ENCODE measurements at regions not wholly inside any gene's neighbourhood (a gene's known extent, or its start where the extent isn't known, plus 50 kb on each side); places are given as distances from the start of the nearest gene placed in this dataset.

DNA sequence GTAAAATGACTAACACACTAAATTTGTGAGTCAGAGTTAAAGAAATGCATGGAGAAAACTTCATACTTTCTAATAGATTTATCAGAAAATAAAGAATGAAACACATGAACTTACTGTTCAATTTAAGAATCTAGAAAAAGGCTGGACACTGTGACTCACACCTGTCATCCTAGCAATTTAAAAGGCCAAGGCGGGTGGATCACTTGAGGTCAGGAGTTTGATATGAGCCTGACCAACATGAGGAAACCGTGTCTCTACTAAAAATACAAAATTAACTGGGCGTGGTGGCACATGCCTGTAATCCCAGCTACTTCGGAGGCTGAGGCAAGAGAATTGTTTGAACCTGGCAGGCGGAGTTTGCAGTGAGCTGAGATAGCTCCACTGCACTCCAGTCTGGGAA, 1106.2 kb upstream of the LRRN3 start:
- H3K4me3 ChIP-seq (ENCODE audit: low read length in 2 of 2): no peak overlapping the region
- no peaks in the 10 kb centered on the region for H3K27me3 ChIP-seq (ENCODE audit: control insufficient read depth in 2 of 2, insufficient read depth in 2 of 2, low read length in 2 of 2)
- no peaks in the 10 kb centered on the region for H3K9me3 ChIP-seq (ENCODE audit: control insufficient read depth in 2 of 2, low read length in 2 of 2)
- no peaks in the 10 kb centered on the region for H3K36me3 ChIP-seq (ENCODE audit: control insufficient read depth in 2 of 2, insufficient read depth in 2 of 2, low read length in 2 of 2)
- no peak overlapping the region for H3K27ac ChIP-seq (ENCODE audit: low read depth in 2 of 2, low read length in 2 of 2)
- H3K9ac ChIP-seq (ENCODE audit: low read depth in 1 of 2, low read length in 2 of 2): no peak overlapping the region
- no peaks in the 10 kb centered on the region for H3K4me1 ChIP-seq (ENCODE audit: control insufficient read depth in 2 of 2, insufficient read depth in 2 of 2, low read length in 2 of 2)

DNA sequence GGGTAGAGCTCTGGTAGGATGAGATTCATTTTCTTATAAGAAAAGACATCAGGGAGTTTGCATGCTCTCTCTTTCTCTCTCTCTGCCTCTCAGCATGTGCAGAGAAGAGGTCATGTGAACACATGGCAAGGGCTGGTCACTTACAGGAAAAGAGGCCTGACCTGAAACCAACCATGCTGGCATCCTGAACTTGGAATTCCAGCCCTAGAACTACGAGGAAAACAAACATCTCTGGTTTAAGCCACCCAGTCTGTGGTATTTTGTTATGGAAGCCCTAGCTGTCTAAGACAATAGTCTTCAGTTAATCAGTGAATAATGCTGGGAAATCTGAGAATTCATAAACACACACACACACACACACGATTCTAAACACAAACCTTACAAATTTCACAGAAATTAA, 1104.2 kb upstream of the LRRN3 start:
- Histone ChIP-seq H3K27me3 (ENCODE audit: control insufficient read depth in 2 of 2, insufficient read depth in 2 of 2, low read length in 2 of 2) (no peaks in the 10 kb centered on the region), H3K4me3 (ENCODE audit: low read length in 2 of 2) (no peak overlapping the region), H3K9me3 (ENCODE audit: control insufficient read depth in 2 of 2, low read length in 2 of 2) (no peaks in the 10 kb centered on the region), H3K4me1 (ENCODE audit: control insufficient read depth in 2 of 2, insufficient read depth in 2 of 2, low read length in 2 of 2) (no peaks in the 10 kb centered on the region), H3K36me3 (ENCODE audit: control insufficient read depth in 2 of 2, insufficient read depth in 2 of 2, low read length in 2 of 2) (no peaks in the 10 kb centered on the region), H3K9ac (ENCODE audit: low read depth in 1 of 2, low read length in 2 of 2) (no peak overlapping the region), H3K27ac (ENCODE audit: low read depth in 2 of 2, low read length in 2 of 2) (no peak overlapping the region)

DNA sequence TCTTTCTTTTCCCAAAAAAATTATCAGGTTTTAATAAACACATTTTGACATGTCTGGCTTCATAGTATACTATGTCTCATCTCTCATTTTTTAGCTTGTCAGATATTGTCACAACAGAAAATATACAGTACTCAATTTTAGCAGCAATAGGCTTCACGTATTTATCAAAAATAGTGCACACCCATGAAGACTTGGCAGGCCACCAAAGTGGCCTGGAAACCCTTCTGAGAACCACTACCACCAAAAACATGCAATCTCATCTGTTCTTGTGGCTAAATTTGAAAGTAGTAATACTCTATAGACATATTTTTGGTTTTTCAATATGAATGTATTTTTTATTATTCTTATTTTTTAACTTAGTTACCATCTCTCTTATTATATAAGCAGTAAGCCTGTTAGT, 1094.5 kb upstream of the LRRN3 start:
- Histone ChIP-seq H3K27ac (ENCODE audit: low read depth in 2 of 2, low read length in 2 of 2) (no peak overlapping the region), H3K27me3 (ENCODE audit: control insufficient read depth in 2 of 2, insufficient read depth in 2 of 2, low read length in 2 of 2) (no peaks in the 10 kb centered on the region)

DNA sequence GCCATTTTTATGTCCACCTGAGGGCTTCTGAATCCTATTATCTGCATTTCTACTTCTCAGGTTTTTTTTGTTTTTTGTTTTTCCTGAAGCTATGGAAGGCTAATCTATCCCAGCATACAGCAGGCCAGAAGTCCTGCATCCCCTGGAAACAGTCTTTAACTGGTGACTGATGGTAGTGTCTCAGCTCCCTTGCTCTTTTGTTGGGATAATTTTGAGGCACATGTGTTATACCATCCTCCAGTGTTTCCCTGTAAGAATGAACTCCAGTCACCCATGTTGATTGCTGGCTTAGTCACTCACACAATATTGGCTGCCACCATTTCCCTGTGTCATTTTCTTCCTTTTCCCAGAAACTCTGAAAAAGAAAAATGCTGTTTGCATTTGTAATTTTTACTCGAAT, 1094.0 kb upstream of the LRRN3 start:
- Histone ChIP-seq H3K36me3 (ENCODE audit: control insufficient read depth in 2 of 2, insufficient read depth in 2 of 2, low read length in 2 of 2) (no peaks in the 10 kb centered on the region), H3K4me1 (ENCODE audit: control insufficient read depth in 2 of 2, insufficient read depth in 2 of 2, low read length in 2 of 2) (no peaks in the 10 kb centered on the region), H3K9ac (ENCODE audit: low read depth in 1 of 2, low read length in 2 of 2) (no peak overlapping the region), H3K27me3 (ENCODE audit: control insufficient read depth in 2 of 2, insufficient read depth in 2 of 2, low read length in 2 of 2) (no peaks in the 10 kb centered on the region), H3K9me3 (ENCODE audit: control insufficient read depth in 2 of 2, low read length in 2 of 2) (peaks cover 0 to 3% of the 10 kb centered on the region in 2 donors), H3K4me3 (ENCODE audit: low read length in 2 of 2) (no peak overlapping the region), H3K27ac (ENCODE audit: low read depth in 2 of 2, low read length in 2 of 2) (no peak overlapping the region)

More for the DNA sequence above, 1094.5 kb upstream of the LRRN3 start:
- H3K4me1 ChIP-seq (ENCODE audit: control insufficient read depth in 2 of 2, insufficient read depth in 2 of 2, low read length in 2 of 2): no peaks in the 10 kb centered on the region
- peaks cover 0 to 3% of the 10 kb centered on the region in 2 donors for H3K9me3 ChIP-seq (ENCODE audit: control insufficient read depth in 2 of 2, low read length in 2 of 2)
- H3K9ac ChIP-seq (ENCODE audit: low read depth in 1 of 2, low read length in 2 of 2): no peak overlapping the region
- no peaks in the 10 kb centered on the region for H3K36me3 ChIP-seq (ENCODE audit: control insufficient read depth in 2 of 2, insufficient read depth in 2 of 2, low read length in 2 of 2)
- no peak overlapping the region for H3K4me3 ChIP-seq (ENCODE audit: low read length in 2 of 2)

DNA sequence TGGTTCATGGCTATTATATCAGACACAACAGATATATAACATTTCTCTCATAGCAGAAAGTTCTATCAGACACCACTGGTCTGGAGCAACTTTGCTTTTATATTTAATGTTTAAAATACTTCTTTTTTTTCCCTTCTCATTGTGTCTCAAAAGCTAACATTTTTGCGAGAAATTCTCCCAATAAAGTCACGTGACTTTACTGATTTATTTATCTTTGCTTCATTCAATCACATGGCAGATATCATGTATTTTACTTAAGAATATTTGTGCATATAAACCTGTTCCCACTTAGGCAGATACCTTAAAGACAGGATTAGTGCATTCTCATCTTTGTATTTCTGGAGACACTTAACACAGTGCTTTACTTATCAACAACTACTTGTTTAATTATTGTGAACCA, 1093.1 kb upstream of the LRRN3 start:
- H3K27ac ChIP-seq (ENCODE audit: low read depth in 2 of 2, low read length in 2 of 2): no peak overlapping the region
- no peaks in the 10 kb centered on the region for H3K36me3 ChIP-seq (ENCODE audit: control insufficient read depth in 2 of 2, insufficient read depth in 2 of 2, low read length in 2 of 2)
- no peak overlapping the region for H3K4me3 ChIP-seq (ENCODE audit: low read length in 2 of 2)
- no peak overlapping the region for H3K9ac ChIP-seq (ENCODE audit: low read depth in 1 of 2, low read length in 2 of 2)
- no peaks in the 10 kb centered on the region for H3K4me1 ChIP-seq (ENCODE audit: control insufficient read depth in 2 of 2, insufficient read depth in 2 of 2, low read length in 2 of 2)
- no peaks in the 10 kb centered on the region for H3K27me3 ChIP-seq (ENCODE audit: control insufficient read depth in 2 of 2, insufficient read depth in 2 of 2, low read length in 2 of 2)
- H3K9me3 ChIP-seq (ENCODE audit: control insufficient read depth in 2 of 2, low read length in 2 of 2): peaks cover 0 to 3% of the 10 kb centered on the region in 2 donors

DNA sequence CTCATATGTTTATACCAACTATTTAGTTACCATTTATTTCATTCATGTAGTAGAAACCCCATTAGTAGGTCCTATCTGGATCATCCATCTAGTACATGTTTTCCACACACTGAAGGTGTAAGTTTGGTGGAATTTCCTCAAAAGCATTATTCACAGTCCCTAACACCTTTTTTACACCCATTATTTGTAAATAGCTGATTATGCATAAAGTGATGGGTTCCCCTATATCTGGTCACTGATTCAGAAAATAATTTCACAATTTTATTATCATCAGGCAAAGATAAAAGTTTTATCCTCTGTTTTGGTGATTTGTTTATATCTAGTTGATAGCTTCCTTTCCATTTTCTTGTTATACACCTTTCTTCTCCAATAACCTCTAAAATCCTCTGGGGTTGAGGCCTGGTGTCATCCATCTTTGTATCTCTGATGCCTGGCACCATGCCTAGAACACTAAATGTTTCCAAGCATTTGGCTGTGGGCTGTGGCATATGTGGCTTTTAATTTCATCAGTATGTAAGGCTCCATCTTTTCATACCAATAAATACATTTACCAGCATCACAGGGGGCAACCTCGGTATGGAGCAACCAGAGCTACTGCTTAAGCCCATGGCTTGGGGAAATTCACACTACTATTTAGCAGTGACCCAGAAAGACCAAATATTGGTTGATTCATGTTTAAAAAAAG, 1089.5 kb upstream of the LRRN3 start:
- Histone ChIP-seq H3K9ac (ENCODE audit: low read depth in 1 of 2, low read length in 2 of 2) (no peak overlapping the region), H3K4me1 (ENCODE audit: control insufficient read depth in 2 of 2, insufficient read depth in 2 of 2, low read length in 2 of 2) (no peaks in the 10 kb centered on the region), H3K36me3 (ENCODE audit: control insufficient read depth in 2 of 2, insufficient read depth in 2 of 2, low read length in 2 of 2) (no peaks in the 10 kb centered on the region), H3K27me3 (ENCODE audit: control insufficient read depth in 2 of 2, insufficient read depth in 2 of 2, low read length in 2 of 2) (no peaks in the 10 kb centered on the region), H3K27ac (ENCODE audit: low read depth in 2 of 2, low read length in 2 of 2) (no peak overlapping the region), H3K9me3 (ENCODE audit: control insufficient read depth in 2 of 2, low read length in 2 of 2) (peaks cover 0 to 3% of the 10 kb centered on the region in 2 donors), H3K4me3 (ENCODE audit: low read length in 2 of 2) (no peak overlapping the region)

DNA sequence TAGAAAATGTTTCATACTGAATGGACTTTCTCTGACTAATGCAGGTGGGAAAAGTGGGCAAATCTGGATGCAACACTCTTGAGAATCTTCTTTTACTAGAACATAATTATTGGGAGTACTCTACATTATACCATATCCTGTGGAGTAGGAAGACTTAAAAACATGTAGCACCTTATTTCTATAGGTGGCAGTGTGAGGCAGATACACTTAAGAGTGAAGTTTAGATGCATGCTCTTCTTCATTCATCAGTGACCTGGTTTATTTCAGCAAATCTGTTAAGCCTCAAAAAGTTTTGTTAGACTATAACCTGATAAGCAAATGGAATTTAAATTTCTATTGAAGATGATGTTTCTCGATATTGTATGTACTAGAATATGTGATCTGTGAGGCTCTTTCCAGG, 1087.1 kb upstream of the LRRN3 start:
- H3K4me3 ChIP-seq (ENCODE audit: low read length in 2 of 2): no peak overlapping the region

DNA sequence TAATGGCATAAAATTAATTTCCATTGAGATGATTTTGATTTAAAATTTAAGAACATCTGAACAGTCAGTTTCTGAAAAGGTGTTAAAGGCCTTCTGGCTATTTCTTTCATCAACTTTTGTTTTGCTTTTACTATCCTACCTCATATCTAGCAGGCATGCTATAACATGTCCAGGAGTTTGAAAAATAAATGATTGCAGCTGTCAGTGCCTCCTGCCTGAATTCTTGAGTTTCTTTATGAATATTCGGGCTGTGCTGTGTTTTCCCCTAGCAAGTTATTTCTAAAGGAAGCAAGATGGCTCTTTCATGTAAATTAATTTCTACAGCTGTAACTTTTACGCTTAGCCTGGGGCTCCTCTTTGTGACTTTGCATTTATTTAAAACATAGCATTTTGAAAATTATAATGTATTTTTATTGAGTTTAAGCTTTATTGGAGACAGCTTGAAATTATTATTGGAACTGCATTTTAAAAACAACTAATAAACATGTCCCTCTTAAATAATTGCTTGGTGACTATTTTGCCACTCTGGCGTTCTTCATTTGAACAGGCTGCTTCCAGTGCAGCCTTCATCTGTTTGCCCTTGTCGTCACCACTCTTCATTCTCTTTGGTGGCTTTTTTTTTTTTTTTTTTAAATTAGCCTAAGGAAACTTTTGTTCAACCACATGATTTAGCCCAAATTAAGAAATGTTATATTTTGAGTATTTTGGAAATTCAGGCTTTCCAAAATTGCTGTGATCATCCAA, 1083.4 kb upstream of the LRRN3 start:
- no peak overlapping the region for H3K27ac ChIP-seq (ENCODE audit: low read depth in 2 of 2, low read length in 2 of 2)
- no peak overlapping the region for H3K9ac ChIP-seq (ENCODE audit: low read depth in 1 of 2, low read length in 2 of 2)
- H3K4me3 ChIP-seq (ENCODE audit: low read length in 2 of 2): no peak overlapping the region
- no peaks in the 10 kb centered on the region for H3K9me3 ChIP-seq (ENCODE audit: control insufficient read depth in 2 of 2, low read length in 2 of 2)
- H3K27me3 ChIP-seq (ENCODE audit: control insufficient read depth in 2 of 2, insufficient read depth in 2 of 2, low read length in 2 of 2): no peaks in the 10 kb centered on the region
- H3K4me1 ChIP-seq (ENCODE audit: control insufficient read depth in 2 of 2, insufficient read depth in 2 of 2, low read length in 2 of 2): no peaks in the 10 kb centered on the region
- H3K36me3 ChIP-seq (ENCODE audit: control insufficient read depth in 2 of 2, insufficient read depth in 2 of 2, low read length in 2 of 2): no peaks in the 10 kb centered on the region

More for the DNA sequence above, 1087.1 kb upstream of the LRRN3 start:
- Histone ChIP-seq H3K27me3 (ENCODE audit: control insufficient read depth in 2 of 2, insufficient read depth in 2 of 2, low read length in 2 of 2) (no peaks in the 10 kb centered on the region), H3K27ac (ENCODE audit: low read depth in 2 of 2, low read length in 2 of 2) (no peak overlapping the region), H3K36me3 (ENCODE audit: control insufficient read depth in 2 of 2, insufficient read depth in 2 of 2, low read length in 2 of 2) (no peaks in the 10 kb centered on the region), H3K9me3 (ENCODE audit: control insufficient read depth in 2 of 2, low read length in 2 of 2) (no peaks in the 10 kb centered on the region), H3K4me1 (ENCODE audit: control insufficient read depth in 2 of 2, insufficient read depth in 2 of 2, low read length in 2 of 2) (no peaks in the 10 kb centered on the region), H3K9ac (ENCODE audit: low read depth in 1 of 2, low read length in 2 of 2) (no peak overlapping the region)

DNA sequence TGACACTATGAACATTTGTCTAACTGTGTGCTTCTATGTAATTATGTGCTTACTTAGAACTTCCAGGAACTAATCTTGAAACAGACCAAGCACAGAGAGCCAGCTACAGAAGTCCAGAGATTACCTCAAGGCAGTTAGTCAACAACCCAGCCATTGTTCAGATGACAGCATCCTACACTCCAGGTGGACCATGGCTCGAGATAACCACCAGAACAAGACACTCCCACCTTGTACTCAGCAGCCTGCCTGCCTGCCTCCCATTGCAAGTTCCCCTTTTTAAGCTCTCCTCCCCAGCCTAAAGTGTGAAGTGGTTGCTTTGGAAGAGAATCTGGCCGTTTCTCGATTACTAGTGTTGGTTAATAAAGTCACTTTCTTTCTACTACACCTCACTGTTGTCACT, 1080.6 kb upstream of the LRRN3 start:
- H3K9me3 ChIP-seq (ENCODE audit: control insufficient read depth in 2 of 2, low read length in 2 of 2): no peaks in the 10 kb centered on the region
- no peak overlapping the region for H3K27ac ChIP-seq (ENCODE audit: low read depth in 2 of 2, low read length in 2 of 2)
- no peak overlapping the region for H3K9ac ChIP-seq (ENCODE audit: low read depth in 1 of 2, low read length in 2 of 2)
- no peaks in the 10 kb centered on the region for H3K4me1 ChIP-seq (ENCODE audit: control insufficient read depth in 2 of 2, insufficient read depth in 2 of 2, low read length in 2 of 2)
- H3K36me3 ChIP-seq (ENCODE audit: control insufficient read depth in 2 of 2, insufficient read depth in 2 of 2, low read length in 2 of 2): no peaks in the 10 kb centered on the region
- H3K4me3 ChIP-seq (ENCODE audit: low read length in 2 of 2): no peak overlapping the region
- H3K27me3 ChIP-seq (ENCODE audit: control insufficient read depth in 2 of 2, insufficient read depth in 2 of 2, low read length in 2 of 2): no peaks in the 10 kb centered on the region

DNA sequence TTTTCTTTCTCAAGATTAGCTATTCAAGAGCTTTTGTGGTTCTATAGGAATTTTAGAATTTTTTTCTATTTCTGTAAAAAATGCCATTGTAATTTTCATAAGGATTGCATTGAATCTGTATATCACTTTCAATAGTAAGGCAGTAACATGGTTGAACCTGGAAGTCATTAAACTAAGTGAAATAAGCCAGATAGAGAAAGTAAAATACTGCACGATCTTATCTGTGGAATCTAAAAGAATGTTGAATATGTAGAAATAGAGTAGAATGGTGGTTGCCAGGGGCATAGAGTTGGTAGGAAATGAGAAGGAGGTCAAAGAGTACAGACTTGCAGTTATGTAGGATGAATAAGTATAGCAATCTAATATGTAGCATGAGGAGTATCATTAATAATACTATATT, 1073.5 kb upstream of the LRRN3 start:
- Histone ChIP-seq H3K27ac (ENCODE audit: low read depth in 2 of 2, low read length in 2 of 2) (no peak overlapping the region), H3K4me1 (ENCODE audit: control insufficient read depth in 2 of 2, insufficient read depth in 2 of 2, low read length in 2 of 2) (no peaks in the 10 kb centered on the region), H3K9ac (ENCODE audit: low read depth in 1 of 2, low read length in 2 of 2) (no peak overlapping the region), H3K27me3 (ENCODE audit: control insufficient read depth in 2 of 2, insufficient read depth in 2 of 2, low read length in 2 of 2) (no peaks in the 10 kb centered on the region), H3K36me3 (ENCODE audit: control insufficient read depth in 2 of 2, insufficient read depth in 2 of 2, low read length in 2 of 2) (no peaks in the 10 kb centered on the region), H3K4me3 (ENCODE audit: low read length in 2 of 2) (no peak overlapping the region), H3K9me3 (ENCODE audit: control insufficient read depth in 2 of 2, low read length in 2 of 2) (no peaks in the 10 kb centered on the region)

Data from mucosa of rectum (tissue), 2 donors.